ENCODE measurements at regions not wholly inside any gene's neighbourhood (a gene's known extent, or its start where the extent isn't known, plus 50 kb on each side); places are given as distances from the start of the nearest gene placed in this dataset.

- Histone ChIP-seq H3K4me1 (no peaks in the 10 kb centered on the region), H3K36me3 (no peaks in the 10 kb centered on the region), H3K27me3 (no peaks in the 10 kb centered on the region), H3K9me3 (no peaks in the 10 kb centered on the region), H3K27ac (no peak overlapping the region), H3K4me3 (no peak overlapping the region)
- DNase-seq: no peak
- WGBS, 2 donors (ENCODE audit: low coverage in 1 of 2): 67 to 68% methylated on average over 4 to 11 of the region's 11 CpGs
- in situ Hi-C loops (cut with MboI; ENCODE audit: low pct_ligation_motif_present in 1 of 4, low pct_unique_long_range_greater_than_20kb in 1 of 4, low sequenced_read_pairs in 3 of 4) (no loop called here), intact Hi-C loops (cut with DNase I; ENCODE audit: low total_unique reads) (no loop called here)
- TF ChIP-seq, protein P1, sequence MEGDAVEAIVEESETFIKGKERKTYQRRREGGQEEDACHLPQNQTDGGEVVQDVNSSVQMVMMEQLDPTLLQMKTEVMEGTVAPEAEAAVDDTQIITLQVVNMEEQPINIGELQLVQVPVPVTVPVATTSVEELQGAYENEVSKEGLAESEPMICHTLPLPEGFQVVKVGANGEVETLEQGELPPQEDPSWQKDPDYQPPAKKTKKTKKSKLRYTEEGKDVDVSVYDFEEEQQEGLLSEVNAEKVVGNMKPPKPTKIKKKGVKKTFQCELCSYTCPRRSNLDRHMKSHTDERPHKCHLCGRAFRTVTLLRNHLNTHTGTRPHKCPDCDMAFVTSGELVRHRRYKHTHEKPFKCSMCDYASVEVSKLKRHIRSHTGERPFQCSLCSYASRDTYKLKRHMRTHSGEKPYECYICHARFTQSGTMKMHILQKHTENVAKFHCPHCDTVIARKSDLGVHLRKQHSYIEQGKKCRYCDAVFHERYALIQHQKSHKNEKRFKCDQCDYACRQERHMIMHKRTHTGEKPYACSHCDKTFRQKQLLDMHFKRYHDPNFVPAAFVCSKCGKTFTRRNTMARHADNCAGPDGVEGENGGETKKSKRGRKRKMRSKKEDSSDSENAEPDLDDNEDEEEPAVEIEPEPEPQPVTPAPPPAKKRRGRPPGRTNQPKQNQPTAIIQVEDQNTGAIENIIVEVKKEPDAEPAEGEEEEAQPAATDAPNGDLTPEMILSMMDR (IDR thresholded peaks at IDR 0.05): no peak
- TF ChIP-seq POLR2AphosphoS5 (IDR thresholded peaks at IDR 0.05) (no peak), EP300 (IDR thresholded peaks at IDR 0.05; ENCODE audit: low read depth) (no peak), POLR2A (IDR thresholded peaks at IDR 0.05) (no peak)
Observed at GRCh38 chr5:3006961-3007551, 255.6 kb upstream of the IRX2 start.

DNA sequence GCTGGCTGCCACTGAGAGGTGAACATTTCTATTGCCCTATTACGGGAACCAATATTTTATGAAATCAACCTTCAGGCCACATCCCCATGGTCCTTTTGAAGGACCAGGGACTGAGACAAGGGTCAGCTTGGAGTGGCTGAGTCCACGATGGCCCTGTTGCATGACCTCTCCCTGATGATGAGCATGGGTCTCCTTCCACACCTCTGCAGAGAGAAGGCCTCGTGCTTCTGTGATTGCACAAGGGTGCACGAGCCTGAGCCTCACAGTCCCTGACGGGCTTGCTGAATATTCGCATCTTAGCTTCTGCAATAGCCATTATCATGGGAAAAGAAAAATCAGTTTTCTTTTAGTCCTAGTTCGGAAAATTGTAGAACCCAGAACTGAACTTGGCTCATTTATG lies 255.0 kb upstream of the IRX2 start:
- Histone ChIP-seq H3K4me3 (no peak overlapping the region), H3K27me3 (no peaks in the 10 kb centered on the region), H3K4me1 (no peaks in the 10 kb centered on the region), H3K27ac (no peak overlapping the region), H3K9me3 (no peaks in the 10 kb centered on the region), H3K36me3 (no peaks in the 10 kb centered on the region)
- intact Hi-C loops (cut with DNase I; ENCODE audit: low total_unique reads): no loop called here
- TF ChIP-seq POLR2A (IDR thresholded peaks at IDR 0.05) (no peak), POLR2AphosphoS5 (IDR thresholded peaks at IDR 0.05) (no peak), EP300 (IDR thresholded peaks at IDR 0.05; ENCODE audit: low read depth) (no peak)
- TF ChIP-seq, protein P1 (IDR thresholded peaks at IDR 0.05): no peak
- DNase-seq: no peak
- 80 to 84% methylated on average over 2 to 7 of the region's 7 CpGs for WGBS, 2 donors (ENCODE audit: low coverage in 1 of 2)
- in situ Hi-C loops (cut with MboI; ENCODE audit: low pct_ligation_motif_present in 1 of 4, low pct_unique_long_range_greater_than_20kb in 1 of 4, low sequenced_read_pairs in 3 of 4): no loop called here

DNA sequence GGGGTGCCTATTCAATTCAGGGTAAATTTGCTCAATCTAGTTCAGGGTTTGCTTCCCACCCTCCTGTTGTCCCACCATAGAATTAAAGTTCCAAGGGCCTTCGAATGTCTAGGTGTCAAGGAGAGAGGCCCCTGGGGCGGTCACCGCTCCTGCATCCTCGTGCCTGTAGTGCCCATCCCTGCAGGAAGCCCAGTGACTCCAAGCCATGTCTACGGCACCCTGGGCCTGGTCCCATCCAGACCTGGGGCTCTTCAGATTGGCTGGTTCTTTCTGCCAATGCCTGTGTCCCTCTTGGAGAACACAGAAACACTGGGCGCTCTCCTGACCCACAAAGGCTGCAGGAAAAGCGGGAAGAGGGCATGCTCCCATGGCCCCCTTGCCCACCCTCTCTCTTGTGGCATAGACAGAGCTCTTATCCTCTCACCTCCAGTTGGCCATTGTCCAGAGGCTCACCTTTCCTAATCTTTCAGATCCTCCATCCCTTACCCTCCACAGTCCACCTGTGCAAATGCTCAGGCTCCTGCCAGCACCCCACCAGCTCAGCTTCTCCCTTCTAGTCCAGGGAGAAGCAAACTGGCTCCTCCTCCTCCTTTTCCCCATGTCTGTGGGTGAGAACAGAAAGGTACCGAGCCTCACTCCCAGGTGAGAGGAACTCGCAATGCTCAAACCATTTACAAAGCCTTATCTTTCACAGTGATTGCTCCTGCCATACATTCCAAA lies 253.0 kb upstream of the IRX2 start:
- 84 to 86% methylated on average over 1 to 9 of the region's 9 CpGs for WGBS, 2 donors (ENCODE audit: low coverage in 1 of 2)
- no peaks in the 10 kb centered on the region for H3K9me3 ChIP-seq
- intact Hi-C loops (cut with DNase I; ENCODE audit: low total_unique reads) (no loop called here), in situ Hi-C loops (cut with MboI; ENCODE audit: low pct_ligation_motif_present in 1 of 4, low pct_unique_long_range_greater_than_20kb in 1 of 4, low sequenced_read_pairs in 3 of 4) (no loop called here)
- no peak overlapping the region for H3K27ac ChIP-seq
- no peaks in the 10 kb centered on the region for H3K27me3 ChIP-seq
- no peak overlapping the region for H3K4me3 ChIP-seq
- no peak for DNase-seq
- H3K36me3 ChIP-seq: no peaks in the 10 kb centered on the region
- no peaks in the 10 kb centered on the region for H3K4me1 ChIP-seq
- TF ChIP-seq, protein P1 (IDR thresholded peaks at IDR 0.05): no peak
- no peak for TF ChIP-seq POLR2A (IDR thresholded peaks at IDR 0.05)
- TF ChIP-seq EP300 (IDR thresholded peaks at IDR 0.05; ENCODE audit: low read depth): no peak
- TF ChIP-seq POLR2AphosphoS5 (IDR thresholded peaks at IDR 0.05): no peak

GRCh38 chr5:3002230-3002629 lies 250.8 kb upstream of the IRX2 start:
- in situ Hi-C loops (cut with MboI; ENCODE audit: low pct_ligation_motif_present in 1 of 4, low pct_unique_long_range_greater_than_20kb in 1 of 4, low sequenced_read_pairs in 3 of 4) (no loop called here), intact Hi-C loops (cut with DNase I; ENCODE audit: low total_unique reads) (no loop called here)
- no peaks in the 10 kb centered on the region for H3K4me1 ChIP-seq
- no peak overlapping the region for H3K27ac ChIP-seq
- DNase-seq: no peak
- H3K27me3 ChIP-seq: no peaks in the 10 kb centered on the region
- no peaks in the 10 kb centered on the region for H3K9me3 ChIP-seq
- H3K4me3 ChIP-seq: no peak overlapping the region
- WGBS, 2 donors (ENCODE audit: low coverage in 1 of 2): 81 to 89% methylated on average over 5 to 17 of the region's 17 CpGs
- TF ChIP-seq EP300 (IDR thresholded peaks at IDR 0.05; ENCODE audit: low read depth) (no peak), POLR2A (IDR thresholded peaks at IDR 0.05) (no peak), POLR2AphosphoS5 (IDR thresholded peaks at IDR 0.05) (no peak)
- TF ChIP-seq, protein P1 (IDR thresholded peaks at IDR 0.05): no peak
- H3K36me3 ChIP-seq: no peaks in the 10 kb centered on the region

All from transverse colon (tissue), 4 donors.